GM23338 (cell line): ENCODE measurements at regions not wholly inside any gene's neighbourhood (a gene's known extent, or its start where the extent isn't known, plus 50 kb on each side); places are given as distances from the start of the nearest gene placed in this dataset.

Experiments used
- CTCF ChIP-seq, 2 experiments: fragments of 200-600 bp in 1 of 2; sonication (generic) in 1 of 2; conservative IDR thresholded peaks; 2 replicates each; pipeline versions ENCODE4 v1.5.1 to v1.6.1; 2016 to 2017; ENCODE audit warnings: antibody characterized with exemption in 2 of 2, low read depth in 2 of 2, mild to moderate bottlenecking in 2 of 2, moderate library complexity in 1 of 2
- EZH2 ChIP-seq: fragments of 200-600 bp; sonication (generic); IDR thresholded peaks from one replicate; pipeline ENCODE4 v1.8.0; 2017; ENCODE audit warnings: antibody characterized with exemption, mild to moderate bottlenecking, low read depth; ENCODE audit not compliant: unreplicated experiment
- POLR2AphosphoS5 ChIP-seq: IDR thresholded peaks from 2 replicates; pipeline ENCODE4 v1.6.1; 2016; ENCODE audit warnings: antibody characterized with exemption, low read depth

GRCh38 chr4:141409556-141409955, 188.9 kb downstream of the ZNF330 start:
- no peak for TF ChIP-seq CTCF (conservative IDR thresholded peaks at IDR 0.05; ENCODE audit: low read depth in 2 of 2)
- no peak for TF ChIP-seq POLR2AphosphoS5
- TF ChIP-seq EZH2 = no peak
